Nucleus accumbens (tissue), 56 donors: ENCODE measurements at regions not wholly inside any gene's neighbourhood (a gene's known extent, or its start where the extent isn't known, plus 50 kb on each side); places are given as distances from the start of the nearest gene placed in this dataset.
"Not testable (repeated sequence)": the region's sequence is repeated elsewhere in the genome, so short reads cannot be mapped to it uniquely, and the experiment has no call there.

ENCODE experiments used
- DNase-seq, 56 donors: peaks; one replicate each; lab custom pipeline; 2025; lab: John Stamatoyannopoulos, UW

DNA sequence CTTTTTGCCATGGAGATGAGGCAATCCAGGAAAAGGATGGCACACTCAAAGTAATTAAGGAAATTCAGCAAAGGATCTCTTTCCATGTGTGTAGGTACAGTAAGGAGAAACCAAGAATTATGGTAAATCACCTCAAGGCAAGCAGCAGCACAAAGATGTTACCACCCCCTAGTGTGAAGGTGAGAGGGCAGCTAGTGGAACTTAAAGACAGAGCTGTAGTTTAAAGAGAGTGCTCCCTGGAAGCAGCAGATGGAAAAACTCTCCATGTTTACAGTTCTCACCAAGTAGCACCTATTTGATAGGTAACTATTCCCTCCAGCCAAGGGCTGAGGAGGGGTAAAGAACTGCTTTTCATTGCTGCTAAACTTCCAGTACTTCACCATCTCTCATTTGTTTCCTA, 860.4 kb upstream of the CRIM1 start:
- DNase-seq = no peak

DNA sequence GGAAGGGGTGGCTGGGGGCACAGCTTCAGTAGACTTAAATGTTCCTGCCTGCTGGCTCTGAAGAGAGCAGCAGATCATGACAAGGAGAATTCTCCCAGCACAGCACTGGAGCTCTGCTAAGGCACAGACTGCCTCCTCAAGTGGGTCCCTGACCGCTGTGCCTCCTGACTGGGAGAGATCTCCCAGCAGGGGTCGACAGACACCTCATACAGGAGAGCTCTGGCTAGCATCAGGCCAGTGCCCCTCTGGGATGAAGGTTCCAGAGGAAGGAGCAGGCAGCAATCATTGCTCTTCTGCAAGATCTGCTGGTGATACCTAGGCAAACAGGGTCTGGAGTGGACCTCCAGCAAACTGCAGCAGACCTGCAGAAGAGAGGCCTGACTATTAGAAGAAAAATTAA, 877.5 kb upstream of the CRIM1 start:
- not testable (repeated sequence) for DNase-seq

DNA sequence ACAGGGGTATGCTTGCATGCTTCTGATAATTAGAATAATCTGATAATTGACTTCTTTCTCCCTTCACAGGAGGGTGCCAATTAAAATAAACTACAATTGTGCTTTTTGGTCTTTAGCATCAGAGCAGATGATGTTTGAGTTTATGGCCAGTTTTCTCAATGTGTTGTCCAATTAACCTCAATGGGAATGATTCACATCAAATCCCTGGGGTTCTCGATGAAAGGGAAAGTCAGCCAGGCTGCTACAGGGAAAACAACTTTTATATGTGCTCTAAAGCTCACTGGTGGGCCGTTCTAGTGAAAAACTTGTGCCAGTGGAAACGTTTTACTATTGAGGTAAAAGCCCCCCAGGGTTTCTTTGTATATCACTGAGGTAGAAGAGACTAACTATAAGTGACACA, 887.3 kb upstream of the CRIM1 start:
- no peak for DNase-seq

DNA sequence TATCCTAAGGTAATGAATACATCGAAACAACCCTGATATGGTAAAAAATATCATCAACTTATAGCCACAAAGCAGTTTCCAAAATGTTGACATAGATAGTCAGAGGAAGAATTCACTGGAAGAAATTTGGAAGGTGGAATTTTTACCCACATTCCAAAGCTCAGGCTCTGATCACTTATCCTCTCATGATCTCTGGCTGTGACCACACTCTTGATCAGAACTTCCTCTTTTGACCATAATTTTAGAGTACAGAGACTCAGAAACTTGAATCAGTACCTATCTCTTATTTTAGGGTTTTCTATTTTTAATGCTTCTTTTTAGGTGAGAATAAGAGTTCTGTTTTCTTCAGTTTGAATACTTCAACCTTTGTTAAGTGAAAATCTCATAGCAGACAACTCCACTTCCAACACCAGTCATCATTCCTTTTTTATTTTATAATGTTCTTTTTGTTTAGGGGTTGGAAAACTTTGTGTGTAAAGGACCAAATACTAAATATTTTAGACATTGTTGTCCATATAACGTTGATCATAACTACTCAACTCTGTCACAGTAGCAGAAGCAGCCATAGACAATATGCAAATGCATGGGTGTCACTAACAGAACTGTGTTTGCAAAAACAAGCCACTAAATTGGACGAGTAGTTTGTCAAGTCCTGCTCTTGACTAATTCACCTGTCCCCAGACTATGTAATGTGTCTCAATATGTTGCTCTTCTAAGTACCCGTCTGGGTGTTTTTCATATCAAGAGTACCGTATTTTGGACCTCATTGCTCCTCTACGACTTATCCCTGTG, 891.6 kb upstream of the CRIM1 start:
- DNase-seq = no peak

DNA sequence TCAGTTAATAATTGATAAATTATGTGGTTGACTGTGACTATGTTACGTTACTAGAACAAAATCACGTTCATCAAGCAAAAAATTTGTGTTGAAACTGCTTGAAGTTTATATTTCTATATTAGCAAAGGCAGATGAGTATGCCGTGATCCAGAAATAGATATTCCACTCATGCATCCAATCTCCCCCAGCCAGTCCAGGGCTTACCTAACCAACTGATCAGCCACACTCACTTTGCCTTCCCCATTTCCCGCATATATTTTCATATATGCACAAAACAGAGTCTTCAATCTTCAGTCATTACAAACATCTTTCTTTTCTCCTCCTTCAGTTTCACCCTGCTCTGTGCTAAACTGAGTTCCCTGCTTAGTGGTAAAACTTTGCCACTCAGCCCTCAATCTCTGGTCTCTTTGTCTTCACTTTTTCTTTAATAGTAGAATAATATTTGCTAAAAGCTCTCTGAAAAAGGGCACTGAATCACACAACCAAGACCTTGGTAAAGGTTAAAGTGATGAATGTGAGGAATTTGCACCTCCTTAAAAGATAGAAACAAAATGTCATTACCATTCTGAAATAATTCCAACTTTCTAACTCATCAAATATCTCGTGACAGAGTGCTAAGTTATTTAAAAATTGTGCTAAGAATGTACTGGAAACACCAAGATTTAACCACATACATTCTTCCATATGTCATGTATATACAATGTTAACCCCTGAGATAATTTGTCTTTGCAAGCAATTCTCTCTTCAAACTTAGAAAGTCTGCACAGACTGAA, 893.2 kb upstream of the CRIM1 start:
- DNase-seq = no peak

DNA sequence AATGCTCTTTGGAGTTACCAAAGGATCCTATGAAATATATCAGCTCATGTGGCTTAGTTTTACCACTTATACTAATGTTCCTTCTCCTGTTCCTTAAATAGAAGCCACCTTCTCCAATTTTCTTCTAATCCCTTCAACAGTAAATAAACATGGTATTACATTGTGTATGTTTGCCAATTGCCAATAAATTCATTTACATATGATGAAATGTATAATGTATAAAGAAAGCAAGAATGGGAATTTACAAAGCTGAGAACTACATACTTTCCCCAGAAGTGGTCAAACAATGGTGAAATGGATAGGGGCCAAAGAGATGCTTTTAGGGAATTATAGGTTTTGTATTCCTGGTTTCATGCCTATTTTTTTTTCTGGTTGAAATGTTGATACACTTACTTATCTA, 894.2 kb upstream of the CRIM1 start:
- DNase-seq = no peak

DNA sequence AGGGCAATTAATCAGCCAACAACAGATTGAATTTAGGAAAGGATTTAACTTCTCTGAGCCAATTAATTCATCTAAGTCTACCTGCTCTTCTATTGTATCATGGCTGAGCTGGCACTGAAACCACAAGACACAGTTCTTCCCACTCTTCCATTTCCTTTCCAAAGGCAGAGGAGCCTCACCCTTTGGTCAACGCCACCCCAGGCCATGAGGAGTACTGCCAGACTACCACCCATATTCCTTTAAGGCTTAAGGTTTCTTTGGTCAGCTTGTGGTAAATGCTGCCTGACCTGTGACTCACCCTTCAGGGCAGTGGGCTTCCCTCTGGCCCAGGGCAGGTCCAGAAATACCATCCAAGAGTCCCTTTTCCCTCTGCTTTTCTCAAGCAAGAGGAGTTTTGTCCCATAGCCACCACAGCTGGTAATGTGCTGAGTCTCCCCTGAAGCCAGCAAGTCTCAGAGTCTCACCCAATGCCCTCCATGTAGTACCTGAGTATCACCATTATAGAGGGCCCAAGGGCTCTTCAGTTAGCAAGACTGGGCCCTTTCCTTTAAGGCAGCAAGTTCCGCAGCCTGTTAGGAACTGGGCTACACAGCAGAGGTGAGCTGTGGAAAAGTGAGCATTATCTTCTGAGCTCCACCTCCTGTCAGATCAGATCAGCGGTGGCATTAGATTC, 900.5 kb upstream of the CRIM1 start:
- no peak for DNase-seq

DNA sequence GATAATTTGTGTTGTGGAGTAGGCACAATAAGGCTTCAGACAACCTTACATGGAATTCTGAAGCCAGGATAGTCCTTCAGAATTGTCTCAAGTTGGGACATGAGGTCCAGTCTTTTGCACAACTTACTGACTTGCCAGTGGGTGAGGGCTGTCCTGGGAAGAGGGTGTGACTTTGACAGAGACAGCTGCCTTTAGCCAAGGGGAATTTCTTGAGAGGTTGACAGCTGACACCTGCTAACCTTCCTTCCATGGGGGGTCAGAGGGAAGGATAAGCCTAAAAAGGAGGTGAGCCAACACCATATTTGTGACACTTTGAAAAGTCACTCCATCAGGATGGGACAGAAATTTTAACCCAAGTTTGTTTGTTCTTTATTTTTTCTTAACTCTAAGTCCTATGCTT, 907.8 kb upstream of the CRIM1 start:
- no peak for DNase-seq

DNA sequence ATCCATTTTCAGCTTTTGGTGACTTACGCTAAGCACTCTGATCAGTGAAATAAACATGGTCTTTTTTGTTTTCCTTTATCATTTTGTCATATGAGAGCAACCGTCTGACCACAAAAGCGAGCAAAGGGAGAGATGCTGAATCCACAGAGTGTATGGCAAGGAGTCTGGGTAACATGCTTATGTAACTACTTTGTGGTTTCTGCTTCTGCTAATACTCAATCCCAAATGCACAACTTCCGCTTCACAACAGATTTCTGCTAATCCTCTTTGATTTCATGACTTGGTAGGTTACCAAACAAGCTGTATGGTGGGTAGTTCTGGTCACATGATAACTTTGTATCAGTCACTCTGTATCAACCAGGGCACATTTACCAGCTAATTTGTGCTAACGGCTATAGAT, 908.4 kb upstream of the CRIM1 start:
- DNase-seq = peak in 1 of 56 donors; percentile 0

DNA sequence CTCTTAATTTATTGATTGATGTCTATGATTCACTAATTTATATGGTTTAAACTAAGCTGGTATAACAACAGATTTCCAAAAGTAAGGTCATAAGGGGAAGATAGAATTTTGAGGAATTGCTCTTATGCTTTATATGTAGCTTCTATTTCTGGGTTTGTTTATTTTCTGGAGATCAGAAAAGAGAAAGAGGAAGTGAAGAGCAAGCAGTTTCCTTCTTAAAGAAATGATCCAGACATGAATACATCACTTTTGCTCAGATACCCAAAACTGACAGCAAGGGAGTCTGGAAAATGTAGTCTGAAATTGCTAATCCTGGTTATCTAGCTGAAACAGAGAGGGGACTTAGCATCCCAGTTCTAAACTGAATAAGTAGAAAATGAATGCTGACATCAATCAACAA, 912.5 kb upstream of the CRIM1 start:
- no peak for DNase-seq

DNA sequence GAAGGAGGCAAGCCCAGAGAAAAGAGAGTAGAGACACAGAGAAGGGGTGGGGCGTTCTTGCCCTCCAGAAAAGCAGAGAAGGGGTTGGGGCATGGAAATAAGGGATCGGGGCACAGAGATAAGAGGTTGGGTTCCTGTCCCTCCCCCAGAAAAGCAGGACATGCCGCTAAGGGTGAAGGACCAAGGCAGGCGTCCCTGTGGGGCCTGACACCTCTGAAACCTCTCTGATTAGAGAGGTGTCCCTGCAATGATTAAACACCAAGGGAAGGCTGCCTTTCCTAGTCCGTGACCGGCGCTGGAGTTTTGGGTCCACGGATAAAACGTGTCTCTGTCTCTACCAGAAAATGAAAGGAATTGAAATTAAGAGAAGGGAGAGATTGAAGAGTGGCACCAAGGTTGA, 914.0 kb upstream of the CRIM1 start:
- not testable (repeated sequence) for DNase-seq

DNA sequence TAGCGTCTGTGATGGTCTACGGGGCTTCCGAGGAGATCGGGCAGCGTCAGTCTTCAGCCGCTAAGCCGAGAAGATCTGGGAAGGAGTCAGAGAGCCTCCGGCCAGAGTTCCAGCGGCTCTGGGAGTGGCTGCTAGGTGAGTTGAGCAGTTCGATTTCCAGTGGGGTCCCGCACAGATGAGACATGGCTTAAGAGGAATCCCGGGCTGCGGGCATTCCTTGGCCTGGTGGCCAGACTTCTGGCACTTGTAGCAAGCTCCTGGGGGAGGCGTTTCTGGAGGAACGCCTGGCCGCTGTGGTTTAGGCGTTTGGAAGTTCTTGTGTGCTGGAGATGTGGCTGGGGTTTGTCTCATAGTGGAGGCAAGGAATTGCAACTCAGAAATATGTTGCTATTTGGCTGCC, 915.3 kb upstream of the CRIM1 start:
- not testable (repeated sequence) for DNase-seq

DNA sequence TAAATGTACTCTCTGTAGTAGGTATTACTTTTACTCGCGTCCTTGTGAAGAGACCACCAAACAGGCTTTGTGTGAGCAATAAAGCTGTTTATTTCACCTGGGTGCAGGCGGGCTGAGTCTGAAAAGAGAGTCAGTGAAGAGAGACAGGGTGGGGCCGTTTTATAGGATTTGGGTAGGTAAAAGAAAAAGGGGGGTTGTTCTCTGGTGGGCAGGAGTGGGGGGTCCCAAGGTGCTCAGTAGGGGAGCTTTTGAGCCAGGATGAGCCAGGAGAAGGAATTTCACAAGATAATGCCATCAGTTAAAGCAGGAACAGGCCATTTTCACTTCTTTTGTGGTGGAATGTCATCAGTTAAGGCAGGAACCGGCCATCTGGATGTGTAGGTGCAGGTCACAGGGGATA, 918.7 kb upstream of the CRIM1 start:
- DNase-seq = not testable (repeated sequence)

DNA sequence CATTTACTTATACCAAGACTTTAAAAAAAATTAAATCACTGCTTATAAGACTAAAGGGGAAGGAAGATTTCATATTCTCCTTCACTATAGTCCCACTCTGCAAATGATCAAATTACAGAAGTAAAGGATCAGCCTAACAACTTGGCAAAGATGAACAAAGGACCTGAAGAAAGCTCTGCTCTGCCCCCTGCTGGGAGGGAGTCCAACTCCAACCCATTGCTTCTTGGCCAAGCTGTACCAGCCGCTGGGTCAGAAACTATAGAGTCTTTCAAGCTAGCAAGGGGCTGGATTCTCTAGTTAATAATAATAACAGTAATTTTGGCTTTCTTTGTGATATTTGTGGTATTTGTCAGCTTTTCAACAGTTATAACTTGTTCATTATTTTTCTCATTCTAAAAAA, 927.0 kb upstream of the CRIM1 start:
- peak in 37 of 56 donors; percentile 1 to 62 (median 10) for DNase-seq

DNA sequence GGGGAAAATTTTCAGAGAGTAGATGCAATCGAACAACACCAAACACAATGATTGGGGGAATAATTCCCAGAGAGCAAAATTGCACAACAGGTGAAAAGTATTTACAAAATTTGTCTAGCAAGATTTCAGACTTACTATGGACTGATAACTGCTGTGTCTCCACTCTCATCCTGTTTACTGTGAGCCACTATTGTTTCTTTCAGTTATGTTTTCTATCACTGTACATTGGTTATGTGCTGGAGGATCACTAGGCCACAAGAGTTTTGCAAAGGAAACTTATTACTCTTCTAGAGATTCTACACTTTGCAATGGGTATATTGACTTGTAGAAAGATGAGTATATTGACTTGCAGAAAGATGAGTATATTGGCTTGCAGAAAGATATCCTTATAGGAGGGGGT, 934.1 kb upstream of the CRIM1 start:
- DNase-seq = no peak

DNA sequence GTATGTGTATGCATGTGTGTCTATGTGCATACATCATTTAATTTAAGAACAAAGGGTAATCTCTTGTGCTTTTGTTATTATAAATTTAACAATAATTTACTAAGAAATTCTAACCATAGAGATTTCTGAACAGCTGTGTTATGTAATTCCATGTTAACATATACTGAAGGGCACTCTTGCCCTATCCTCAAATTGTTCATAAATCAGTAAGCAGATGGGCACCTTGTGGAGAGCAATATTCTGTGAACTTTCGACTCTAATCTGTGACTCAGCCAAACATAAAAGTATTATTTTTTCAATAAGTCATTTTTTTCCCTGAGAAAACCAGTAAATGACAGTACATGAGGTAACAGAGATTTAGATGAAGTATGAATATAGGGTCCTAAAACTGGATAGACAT, 938.3 kb upstream of the CRIM1 start:
- no peak for DNase-seq

DNA sequence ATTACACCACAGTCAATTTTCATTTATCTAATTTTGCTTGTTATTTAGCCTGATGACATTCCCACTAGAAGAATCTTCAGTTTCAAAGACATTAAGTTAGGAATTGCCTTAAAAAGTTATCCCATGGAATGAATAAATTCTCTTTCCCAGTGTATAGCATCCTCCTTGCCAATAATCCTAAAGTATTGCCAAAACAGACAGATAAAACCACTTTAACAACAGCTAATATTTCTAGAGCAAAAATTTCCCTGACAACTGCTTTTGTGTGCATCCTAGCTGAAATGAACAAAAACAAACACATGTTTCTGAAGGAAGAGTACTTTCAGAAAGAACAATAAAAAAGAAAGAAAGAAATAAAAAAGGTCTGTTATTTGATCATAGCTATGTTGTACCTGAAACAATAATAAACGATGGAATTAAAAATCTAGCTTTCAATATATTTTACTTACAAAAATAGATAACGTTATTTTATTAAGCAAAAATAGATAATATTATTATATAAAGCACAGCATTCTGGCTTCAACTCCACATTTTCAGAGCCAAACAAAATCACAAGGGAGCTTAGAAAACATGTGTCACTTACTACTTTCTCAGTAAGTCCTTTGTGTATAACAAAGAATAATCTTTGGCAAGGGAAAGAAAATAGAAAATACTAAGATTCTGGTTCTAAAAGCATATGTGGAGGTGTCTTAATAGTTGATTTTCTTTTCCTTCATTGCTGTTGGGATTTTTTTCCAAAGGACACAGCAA, 939.0 kb upstream of the CRIM1 start:
- no peak for DNase-seq

DNA sequence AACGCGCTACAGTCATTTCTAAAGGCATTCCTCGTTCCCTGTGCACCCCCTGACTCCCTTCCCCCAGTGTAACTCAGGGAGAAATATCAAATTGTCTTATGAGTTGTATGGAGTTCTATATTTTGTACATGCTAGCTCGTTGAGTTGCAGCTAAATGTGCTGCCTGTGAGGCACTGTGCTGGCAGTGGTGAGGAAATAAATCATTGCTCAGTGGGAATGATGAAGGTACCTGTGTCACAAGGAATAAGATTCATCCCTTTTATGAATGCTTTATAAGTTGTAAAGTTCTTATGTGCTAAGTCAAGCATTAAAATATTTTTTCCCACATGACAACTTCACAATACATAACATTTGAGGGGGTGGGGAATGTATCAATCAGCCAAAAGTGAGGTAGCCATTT, 939.6 kb upstream of the CRIM1 start:
- DNase-seq = no peak

DNA sequence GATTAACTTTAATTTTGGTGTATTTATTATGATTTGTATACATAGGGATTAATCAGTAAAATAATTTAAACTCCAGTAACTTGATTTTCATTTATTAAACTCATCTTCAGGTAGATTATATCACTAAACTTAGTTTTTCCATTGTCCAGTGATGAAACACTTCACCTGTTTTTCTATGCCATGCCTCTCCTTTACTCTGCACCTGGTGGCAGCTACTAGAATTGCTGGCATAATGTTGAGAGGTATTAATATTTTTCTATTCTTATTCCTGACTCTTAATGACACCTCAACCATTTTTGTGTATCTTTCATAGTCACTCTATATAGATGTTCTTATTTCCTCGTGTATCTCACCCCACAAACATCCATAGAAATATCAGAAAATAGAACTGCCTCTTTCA, 940.3 kb upstream of the CRIM1 start:
- no peak for DNase-seq

DNA sequence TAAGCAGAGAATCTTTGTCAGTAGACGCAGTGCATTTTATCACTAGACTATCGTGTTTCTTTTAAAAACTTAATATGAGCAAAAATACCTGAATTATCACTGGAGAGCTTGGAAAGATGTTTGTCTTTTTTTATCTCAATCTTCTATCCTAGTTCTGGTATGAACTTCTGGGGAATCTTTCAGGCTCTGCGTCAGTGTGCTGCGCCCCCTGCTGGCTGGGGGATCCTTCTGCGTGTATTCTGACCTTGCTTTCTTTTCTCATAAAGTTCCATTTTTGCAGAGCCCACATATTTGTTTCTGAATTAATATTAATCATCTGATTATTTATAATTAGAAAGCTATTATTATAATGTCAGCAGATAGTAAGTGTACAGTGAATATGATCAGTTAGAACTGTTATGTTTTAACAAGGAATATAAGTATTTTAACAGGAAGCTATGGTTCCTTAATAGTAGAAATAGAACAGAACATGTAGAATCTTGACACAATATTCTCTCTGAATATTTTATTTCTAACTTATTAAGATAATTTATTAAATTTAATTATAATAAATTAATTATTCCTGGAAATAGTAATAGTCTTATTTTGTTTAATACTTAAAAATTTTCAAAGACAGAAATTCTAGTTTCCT, 945.0 kb upstream of the CRIM1 start:
- DNase-seq = peak in 42 of 56 donors; percentile 2 to 85 (median 30)
